Kidney epithelial cell (primary cell): ENCODE measurements at regions not wholly inside any gene's neighbourhood (a gene's known extent, or its start where the extent isn't known, plus 50 kb on each side); places are given as distances from the start of the nearest gene placed in this dataset.

Experiments
- DNase-seq: peaks from one replicate; pipeline ENCODE4 v3.0.0-alpha.2; 2010; ENCODE audit warnings: low read depth
- H3K27me3 ChIP-seq: 2 replicates; pipeline ENCODE4 v1.6.0; 2011; ENCODE audit warnings: low read length; ENCODE audit not compliant: control insufficient read depth, insufficient read depth
- H3K36me3 ChIP-seq: 2 replicates; pipeline ENCODE4 v1.5.1; 2011; ENCODE audit warnings: low read length; ENCODE audit not compliant: control insufficient read depth, insufficient read depth
- H3K4me3 ChIP-seq: 2 replicates; pipeline ENCODE4 v1.5.1; 2011; ENCODE audit warnings: low read depth, mild to moderate bottlenecking, control low read depth, low read length
- TF ChIP-seq, protein P1 (sequence below): IDR thresholded peaks from 2 replicates; pipeline ENCODE4 v1.5.1; 2011; ENCODE audit warnings: mild to moderate bottlenecking, moderate library complexity, low read length, control low read depth, inconsistent platforms; ENCODE audit not compliant: insufficient read depth, poor library complexity, severe bottlenecking

DNA sequence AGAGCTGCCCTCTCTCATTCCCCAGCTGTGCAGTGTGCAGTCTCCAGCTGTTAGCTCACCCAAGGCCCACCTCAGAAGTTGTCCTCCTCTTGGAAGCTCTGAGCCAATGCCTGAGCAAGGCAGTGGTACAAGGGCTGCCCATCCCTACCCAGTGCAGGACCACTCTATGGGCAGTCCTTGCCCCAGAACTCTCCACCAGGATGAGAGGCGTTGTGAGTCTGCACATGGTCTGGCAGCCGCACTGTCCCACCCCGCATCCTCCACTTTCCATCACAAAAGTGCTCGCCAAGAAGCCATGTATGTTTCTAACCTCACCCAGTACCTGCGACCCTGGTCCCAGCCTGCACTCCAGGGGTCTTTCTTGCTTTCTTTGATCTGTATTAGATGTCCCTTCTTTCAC is 175.1 kb upstream of the PMEPA1 start:
- H3K27me3 ChIP-seq = peaks cover 2% of the 10 kb centered on the region
- no peaks in the 10 kb centered on the region for H3K36me3 ChIP-seq
- DNase-seq = no peak
- no peak overlapping the region for H3K4me3 ChIP-seq
- TF ChIP-seq, protein P1, sequence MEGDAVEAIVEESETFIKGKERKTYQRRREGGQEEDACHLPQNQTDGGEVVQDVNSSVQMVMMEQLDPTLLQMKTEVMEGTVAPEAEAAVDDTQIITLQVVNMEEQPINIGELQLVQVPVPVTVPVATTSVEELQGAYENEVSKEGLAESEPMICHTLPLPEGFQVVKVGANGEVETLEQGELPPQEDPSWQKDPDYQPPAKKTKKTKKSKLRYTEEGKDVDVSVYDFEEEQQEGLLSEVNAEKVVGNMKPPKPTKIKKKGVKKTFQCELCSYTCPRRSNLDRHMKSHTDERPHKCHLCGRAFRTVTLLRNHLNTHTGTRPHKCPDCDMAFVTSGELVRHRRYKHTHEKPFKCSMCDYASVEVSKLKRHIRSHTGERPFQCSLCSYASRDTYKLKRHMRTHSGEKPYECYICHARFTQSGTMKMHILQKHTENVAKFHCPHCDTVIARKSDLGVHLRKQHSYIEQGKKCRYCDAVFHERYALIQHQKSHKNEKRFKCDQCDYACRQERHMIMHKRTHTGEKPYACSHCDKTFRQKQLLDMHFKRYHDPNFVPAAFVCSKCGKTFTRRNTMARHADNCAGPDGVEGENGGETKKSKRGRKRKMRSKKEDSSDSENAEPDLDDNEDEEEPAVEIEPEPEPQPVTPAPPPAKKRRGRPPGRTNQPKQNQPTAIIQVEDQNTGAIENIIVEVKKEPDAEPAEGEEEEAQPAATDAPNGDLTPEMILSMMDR = no peak

DNA sequence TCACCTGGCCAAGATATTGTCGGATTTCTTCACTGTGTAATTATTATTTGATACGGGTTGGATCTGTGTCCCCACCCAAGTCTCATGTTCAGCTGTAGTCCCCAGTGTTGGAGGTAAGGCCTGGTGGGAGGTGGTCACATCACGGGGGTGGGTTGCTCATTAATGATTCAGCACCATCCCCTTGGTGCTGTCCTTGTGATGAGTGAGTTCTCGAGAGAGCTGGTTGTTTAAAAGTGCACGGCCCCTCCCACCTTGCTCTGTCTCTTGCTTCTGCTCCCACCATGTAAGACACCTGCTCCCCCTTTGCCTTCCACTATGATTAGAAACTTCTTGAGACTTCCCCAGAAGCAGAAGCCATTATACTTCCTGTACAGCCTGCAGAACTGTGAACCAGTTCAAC is 173.9 kb upstream of the PMEPA1 start:
- H3K4me3 ChIP-seq = no peak overlapping the region
- TF ChIP-seq, protein P1 = no peak
- DNase-seq = no peak
- H3K27me3 ChIP-seq = peaks cover 5% of the 10 kb centered on the region
- no peaks in the 10 kb centered on the region for H3K36me3 ChIP-seq

DNA sequence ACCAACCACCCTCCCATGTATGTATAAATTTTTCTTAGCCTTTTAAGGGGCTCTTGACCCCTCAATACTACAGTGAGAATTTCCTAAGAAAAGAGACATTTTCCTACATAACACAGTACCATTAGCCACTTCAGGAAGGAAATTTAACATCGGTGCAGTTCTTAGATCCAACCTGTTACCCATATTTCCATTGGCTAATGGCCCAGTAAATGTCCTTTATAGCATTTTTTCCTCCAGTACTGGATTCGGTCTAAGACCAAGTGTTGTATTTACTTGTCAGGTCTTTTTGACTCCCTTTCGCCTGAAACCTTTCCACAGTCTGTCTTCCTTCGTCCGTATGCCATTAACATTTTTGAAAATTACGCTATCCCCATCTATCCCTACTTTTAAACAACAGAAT is 173.4 kb upstream of the PMEPA1 start:
- Histone ChIP-seq H3K36me3 (no peaks in the 10 kb centered on the region), H3K4me3 (no peak overlapping the region), H3K27me3 (peaks cover 9% of the 10 kb centered on the region)
- no peak for DNase-seq
- TF ChIP-seq, protein P1 = no peak

DNA sequence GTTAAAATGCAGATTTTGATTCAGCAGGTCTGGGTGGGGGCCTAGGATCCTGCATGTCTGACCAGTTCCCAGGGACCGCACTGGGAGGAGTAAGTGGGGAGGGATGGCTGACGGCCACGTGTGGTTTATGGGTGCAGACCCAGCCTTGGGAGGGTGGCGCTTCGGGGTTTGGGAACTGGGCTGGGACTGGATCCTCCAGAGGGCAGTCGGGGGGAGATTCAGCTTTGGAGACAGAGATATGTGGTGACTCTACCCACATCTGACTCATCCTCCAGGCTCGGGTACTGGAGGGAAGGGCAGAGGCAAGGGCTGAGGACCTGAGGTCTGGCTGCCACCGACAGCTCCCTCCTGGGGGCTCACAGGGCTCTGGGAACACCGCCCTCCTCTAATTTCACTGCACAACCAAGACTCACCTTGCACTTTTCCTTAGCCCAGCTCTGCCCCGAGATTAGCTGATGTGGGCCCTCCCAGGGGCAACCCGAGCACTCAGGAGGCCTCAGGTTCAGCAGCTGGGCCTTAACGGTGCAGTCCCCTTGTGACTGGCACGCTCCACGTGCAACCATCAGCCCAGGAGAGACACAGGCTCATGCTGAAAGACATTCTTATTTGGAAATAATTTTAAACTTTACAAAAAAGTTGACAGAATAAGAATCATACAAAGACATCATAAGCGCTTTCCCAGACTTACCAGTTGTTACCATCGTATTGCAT is 172.8 kb upstream of the PMEPA1 start:
- H3K36me3 ChIP-seq = no peaks in the 10 kb centered on the region
- TF ChIP-seq, protein P1 = no peak
- DNase-seq = no peak
- no peak overlapping the region for H3K4me3 ChIP-seq
- peaks cover 12% of the 10 kb centered on the region for H3K27me3 ChIP-seq

DNA sequence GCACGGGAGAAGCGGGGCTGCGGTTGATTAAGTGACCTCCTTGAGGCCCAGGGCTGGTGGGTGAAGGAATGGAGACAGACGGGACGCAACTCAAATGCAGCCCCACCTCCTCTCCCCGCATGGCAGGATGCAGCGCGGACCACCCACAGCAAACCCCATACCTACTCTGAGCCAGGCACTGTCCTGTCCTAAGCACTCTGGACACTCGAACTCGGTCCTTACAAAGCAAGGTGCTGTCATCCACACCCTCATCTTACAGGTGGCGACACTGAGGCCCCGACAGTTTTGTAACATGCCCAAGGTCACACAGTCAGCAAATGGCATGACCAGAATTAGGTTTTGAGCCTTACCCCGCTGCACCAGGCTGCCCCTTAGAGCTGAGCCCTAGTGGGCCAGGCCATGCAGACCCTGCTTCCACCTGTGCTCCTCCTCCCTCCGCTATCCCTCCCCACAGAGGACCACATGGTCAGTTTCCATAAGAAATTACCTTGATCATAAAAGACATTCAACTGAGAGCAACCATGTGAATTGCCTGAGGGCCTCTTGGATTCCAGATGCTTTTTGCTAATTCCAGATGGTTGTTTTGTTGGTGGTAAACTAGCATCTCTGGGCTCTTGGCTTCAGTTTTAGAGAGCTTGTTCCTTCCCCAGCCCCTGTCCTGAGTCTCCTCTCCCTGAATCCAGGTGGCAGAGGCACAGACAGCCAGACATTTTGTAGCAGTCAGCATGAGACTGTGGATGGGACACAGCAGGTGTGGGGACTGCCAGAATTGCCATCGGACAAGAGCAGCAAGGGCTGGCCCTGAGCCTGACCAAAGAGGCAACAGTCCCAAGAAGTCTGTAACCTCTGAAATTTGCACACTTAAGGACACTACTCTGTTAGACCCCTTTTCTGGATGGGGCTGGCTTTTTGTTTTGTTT is 171.9 kb upstream of the PMEPA1 start:
- H3K36me3 ChIP-seq = no peaks in the 10 kb centered on the region
- TF ChIP-seq, protein P1 = no peak
- peaks cover 13% of the 10 kb centered on the region for H3K27me3 ChIP-seq
- no peak overlapping the region for H3K4me3 ChIP-seq
- DNase-seq = no peak
